ENCODE measurements at regions not wholly inside any gene's neighbourhood (a gene's known extent, or its start where the extent isn't known, plus 50 kb on each side); places are given as distances from the start of the nearest gene placed in this dataset.

DNA sequence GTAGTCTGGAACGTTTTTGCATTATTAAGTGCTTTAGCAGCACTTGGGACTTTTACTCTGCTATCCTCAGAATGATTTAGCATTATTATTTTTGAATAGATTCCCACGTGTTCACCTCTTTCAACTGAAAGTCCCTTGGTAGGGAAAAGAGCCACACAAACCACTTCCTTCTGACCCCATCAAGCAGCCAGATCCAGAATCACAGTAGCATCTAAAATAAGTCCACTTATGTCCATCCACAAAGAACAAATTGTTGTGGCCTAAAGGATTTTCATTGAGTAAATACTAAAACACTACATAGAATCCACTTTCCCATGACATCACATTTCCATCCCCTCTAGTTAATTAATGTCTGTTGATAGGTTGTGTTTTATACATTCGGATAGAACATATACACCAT lies 381.7 kb downstream of the AASDHPPT start:
- H3K4me1 ChIP-seq (replicated peaks in 1 of 2), result peaks cover 13 to 33% of the 10 kb centered on the region in 2 donors
- H3K36me3 ChIP-seq (replicated peaks in 1 of 2), result no peaks in the 10 kb centered on the region
- H3K4me3 ChIP-seq, result no peak overlapping the region
- no peaks in the 10 kb centered on the region for H3K27me3 ChIP-seq
- H3K9me3 ChIP-seq (replicated peaks in 1 of 3), result peaks cover 0 to 2% (median 0%) of the 10 kb centered on the region in 3 donors
- intact Hi-C loops (cut with DNase I), result no loop called here
- DNase-seq, result no peak
- WGBS, 4 donors, result 41 to 52% (median 44%) methylated on average over 3 of the region's 3 CpGs
- TF ChIP-seq POLR2A (IDR thresholded peaks at IDR 0.05), result no peak
- TF ChIP-seq, protein P1, sequence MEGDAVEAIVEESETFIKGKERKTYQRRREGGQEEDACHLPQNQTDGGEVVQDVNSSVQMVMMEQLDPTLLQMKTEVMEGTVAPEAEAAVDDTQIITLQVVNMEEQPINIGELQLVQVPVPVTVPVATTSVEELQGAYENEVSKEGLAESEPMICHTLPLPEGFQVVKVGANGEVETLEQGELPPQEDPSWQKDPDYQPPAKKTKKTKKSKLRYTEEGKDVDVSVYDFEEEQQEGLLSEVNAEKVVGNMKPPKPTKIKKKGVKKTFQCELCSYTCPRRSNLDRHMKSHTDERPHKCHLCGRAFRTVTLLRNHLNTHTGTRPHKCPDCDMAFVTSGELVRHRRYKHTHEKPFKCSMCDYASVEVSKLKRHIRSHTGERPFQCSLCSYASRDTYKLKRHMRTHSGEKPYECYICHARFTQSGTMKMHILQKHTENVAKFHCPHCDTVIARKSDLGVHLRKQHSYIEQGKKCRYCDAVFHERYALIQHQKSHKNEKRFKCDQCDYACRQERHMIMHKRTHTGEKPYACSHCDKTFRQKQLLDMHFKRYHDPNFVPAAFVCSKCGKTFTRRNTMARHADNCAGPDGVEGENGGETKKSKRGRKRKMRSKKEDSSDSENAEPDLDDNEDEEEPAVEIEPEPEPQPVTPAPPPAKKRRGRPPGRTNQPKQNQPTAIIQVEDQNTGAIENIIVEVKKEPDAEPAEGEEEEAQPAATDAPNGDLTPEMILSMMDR (IDR thresholded peaks at IDR 0.05), result no peak
- no peak overlapping the region for H3K27ac ChIP-seq

DNA sequence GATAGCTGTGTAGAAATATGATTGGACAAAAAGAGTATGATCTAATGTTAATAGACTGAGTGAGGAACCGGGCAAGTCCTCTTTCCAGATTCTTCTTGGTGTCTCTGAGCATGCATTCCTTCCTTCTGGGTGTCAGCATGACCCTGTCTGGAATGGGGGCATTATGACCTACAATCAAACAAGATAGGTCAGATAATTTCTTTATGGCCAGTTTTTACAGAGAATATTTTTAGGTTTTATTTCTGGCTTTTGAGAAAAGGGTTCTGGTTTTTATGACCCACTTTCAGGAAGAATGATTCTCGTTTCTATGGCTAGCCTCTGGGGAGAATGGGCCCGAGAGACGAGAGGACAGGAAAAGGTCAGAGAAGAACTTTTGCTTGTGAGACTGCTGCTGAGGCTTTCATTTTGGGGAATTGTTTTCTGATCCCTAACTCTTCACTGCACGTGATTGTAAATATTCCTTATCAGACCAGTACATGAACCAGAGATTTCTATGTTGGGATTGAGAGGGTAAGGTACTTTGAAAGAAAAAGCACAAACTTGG lies 383.8 kb downstream of the AASDHPPT start:
- H3K9me3 ChIP-seq (replicated peaks in 1 of 3), result no peaks in the 10 kb centered on the region
- 33 to 44% (median 38%) methylated on average over 5 of the region's 5 CpGs for WGBS, 4 donors
- H3K36me3 ChIP-seq (replicated peaks in 1 of 2), result no peaks in the 10 kb centered on the region
- peak overlapping the region in 2 of 5 donors; percentile 10 to 59 for H3K27ac ChIP-seq
- intact Hi-C loops (cut with DNase I), result no loop called here
- H3K4me3 ChIP-seq, result no peak overlapping the region
- peaks cover 13 to 33% of the 10 kb centered on the region in 2 donors for H3K4me1 ChIP-seq (replicated peaks in 1 of 2)
- DNase-seq, result no peak
- TF ChIP-seq POLR2A (IDR thresholded peaks at IDR 0.05), result no peak
- TF ChIP-seq, protein P1 (IDR thresholded peaks at IDR 0.05), result no peak
- no peaks in the 10 kb centered on the region for H3K27me3 ChIP-seq

DNA sequence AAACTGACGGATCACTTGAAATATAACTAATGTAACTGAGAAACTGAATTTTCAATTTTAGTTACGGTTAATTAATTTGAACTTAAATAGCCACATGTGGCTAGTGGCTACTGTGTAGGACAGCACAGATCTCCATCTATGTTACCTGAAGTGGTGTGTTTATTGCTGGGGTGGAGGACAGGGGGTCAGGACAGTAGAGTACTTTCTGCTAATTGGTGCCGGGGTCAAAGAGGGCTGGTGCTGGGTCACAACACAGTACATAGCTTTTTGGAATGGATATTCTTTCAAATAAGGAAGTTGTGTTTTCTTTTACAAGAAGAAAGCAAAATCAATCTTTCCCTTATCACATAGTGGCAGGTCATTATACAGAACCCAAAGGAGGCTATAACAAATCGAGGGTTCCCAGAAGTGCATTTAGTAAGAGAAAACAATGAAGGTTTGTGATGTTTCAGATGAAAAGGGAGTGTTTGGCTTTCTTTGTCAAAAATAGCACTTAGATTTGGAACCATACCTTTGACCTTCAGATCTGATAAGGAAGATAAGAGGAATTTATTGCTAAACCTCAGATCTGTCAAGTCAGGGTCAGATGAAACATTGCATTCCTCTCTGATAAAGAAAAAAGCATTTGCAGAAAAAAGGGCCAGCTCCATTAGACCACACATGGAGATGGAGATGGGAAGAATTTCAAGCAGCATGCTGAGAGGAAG lies 384.5 kb downstream of the AASDHPPT start:
- peaks cover 13 to 33% of the 10 kb centered on the region in 2 donors for H3K4me1 ChIP-seq (replicated peaks in 1 of 2)
- H3K27me3 ChIP-seq, result no peaks in the 10 kb centered on the region
- peak overlapping the region in 2 of 5 donors; percentile 10 to 59 for H3K27ac ChIP-seq
- DNase-seq, result peak in 2 of 7 donors; percentile 20 to 25
- no peak overlapping the region for H3K4me3 ChIP-seq
- intact Hi-C loops (cut with DNase I), result no loop called here
- no peak for TF ChIP-seq POLR2A (IDR thresholded peaks at IDR 0.05)
- TF ChIP-seq, protein P1 (IDR thresholded peaks at IDR 0.05), result no peak
- no peaks in the 10 kb centered on the region for H3K36me3 ChIP-seq (replicated peaks in 1 of 2)
- 21 to 37% (median 33%) methylated on average over 4 of the region's 4 CpGs for WGBS, 4 donors
- no peaks in the 10 kb centered on the region for H3K9me3 ChIP-seq (replicated peaks in 1 of 3)

DNA sequence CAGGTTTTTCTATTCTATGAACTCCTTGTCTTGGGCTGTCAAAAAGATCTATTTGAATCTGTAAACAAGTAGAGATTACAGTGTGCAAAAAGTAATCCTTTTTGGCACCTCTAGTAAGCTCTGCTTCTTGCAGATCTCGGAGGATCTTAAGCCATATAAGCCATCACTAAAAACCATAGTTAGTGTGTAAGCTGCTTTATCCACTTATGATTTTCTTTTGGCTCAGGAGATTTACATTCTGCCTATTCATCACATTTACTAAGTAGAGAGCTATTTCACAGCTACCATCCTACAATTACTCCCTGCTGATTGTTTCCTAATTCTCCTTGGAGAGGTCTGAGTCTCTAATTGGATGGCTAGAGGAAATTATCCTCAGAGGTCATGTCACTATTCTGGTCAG lies 385.7 kb downstream of the AASDHPPT start:
- Histone ChIP-seq H3K4me3 (no peak overlapping the region), H3K27ac (peak overlapping the region in 2 of 5 donors; percentile 22 to 42), H3K27me3 (no peaks in the 10 kb centered on the region), H3K9me3 (replicated peaks in 1 of 3) (no peaks in the 10 kb centered on the region), H3K36me3 (replicated peaks in 1 of 2) (no peaks in the 10 kb centered on the region), H3K4me1 (replicated peaks in 1 of 2) (peaks cover 13 to 33% of the 10 kb centered on the region in 2 donors)
- TF ChIP-seq, protein P1 (IDR thresholded peaks at IDR 0.05), result no peak
- no peak for TF ChIP-seq POLR2A (IDR thresholded peaks at IDR 0.05)
- DNase-seq, result no peak
- WGBS, 4 donors, result 48 to 70% (median 60%) methylated on average over 1 of the region's 1 CpG
- intact Hi-C loops (cut with DNase I), result no loop called here

All from adrenal gland (tissue), 9 donors.